ENCODE measurements at regions not wholly inside any gene's neighbourhood (a gene's known extent, or its start where the extent isn't known, plus 50 kb on each side); places are given as distances from the start of the nearest gene placed in this dataset.

- Histone ChIP-seq H3K27ac (no peak overlapping the region), H3K36me3 (no peaks in the 10 kb centered on the region), H3K9me3 (ENCODE audit: severe bottlenecking) (no peaks in the 10 kb centered on the region), H3K27me3 (ENCODE audit: insufficient read depth, low read depth, severe bottlenecking) (no peaks in the 10 kb centered on the region), H3K4me3 (ENCODE audit: low read depth, low read length) (no peak overlapping the region)
- TF ChIP-seq, protein P1, sequence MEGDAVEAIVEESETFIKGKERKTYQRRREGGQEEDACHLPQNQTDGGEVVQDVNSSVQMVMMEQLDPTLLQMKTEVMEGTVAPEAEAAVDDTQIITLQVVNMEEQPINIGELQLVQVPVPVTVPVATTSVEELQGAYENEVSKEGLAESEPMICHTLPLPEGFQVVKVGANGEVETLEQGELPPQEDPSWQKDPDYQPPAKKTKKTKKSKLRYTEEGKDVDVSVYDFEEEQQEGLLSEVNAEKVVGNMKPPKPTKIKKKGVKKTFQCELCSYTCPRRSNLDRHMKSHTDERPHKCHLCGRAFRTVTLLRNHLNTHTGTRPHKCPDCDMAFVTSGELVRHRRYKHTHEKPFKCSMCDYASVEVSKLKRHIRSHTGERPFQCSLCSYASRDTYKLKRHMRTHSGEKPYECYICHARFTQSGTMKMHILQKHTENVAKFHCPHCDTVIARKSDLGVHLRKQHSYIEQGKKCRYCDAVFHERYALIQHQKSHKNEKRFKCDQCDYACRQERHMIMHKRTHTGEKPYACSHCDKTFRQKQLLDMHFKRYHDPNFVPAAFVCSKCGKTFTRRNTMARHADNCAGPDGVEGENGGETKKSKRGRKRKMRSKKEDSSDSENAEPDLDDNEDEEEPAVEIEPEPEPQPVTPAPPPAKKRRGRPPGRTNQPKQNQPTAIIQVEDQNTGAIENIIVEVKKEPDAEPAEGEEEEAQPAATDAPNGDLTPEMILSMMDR (IDR thresholded peaks at IDR 0.05; ENCODE audit: low read depth, low read length) = no peak
- DNase-seq = no peak
Measured at GRCh38 chr9:13769641-13770040, 490.1 kb upstream of the MPDZ start.

GRCh38 chr9:13769006-13769405 lies 489.5 kb upstream of the MPDZ start:
- no peak for DNase-seq
- Histone ChIP-seq H3K4me3 (ENCODE audit: low read depth, low read length) (no peak overlapping the region), H3K9me3 (ENCODE audit: severe bottlenecking) (no peaks in the 10 kb centered on the region), H3K27ac (no peak overlapping the region), H3K36me3 (no peaks in the 10 kb centered on the region), H3K27me3 (ENCODE audit: insufficient read depth, low read depth, severe bottlenecking) (no peaks in the 10 kb centered on the region)
- TF ChIP-seq, protein P1 (IDR thresholded peaks at IDR 0.05; ENCODE audit: low read depth, low read length) = no peak

GRCh38 chr9:13762209-13762608 lies 482.7 kb upstream of the MPDZ start:
- Histone ChIP-seq H3K4me3 (ENCODE audit: low read depth, low read length) (no peak overlapping the region), H3K27me3 (ENCODE audit: insufficient read depth, low read depth, severe bottlenecking) (no peaks in the 10 kb centered on the region), H3K36me3 (no peaks in the 10 kb centered on the region), H3K27ac (no peak overlapping the region), H3K9me3 (ENCODE audit: severe bottlenecking) (no peaks in the 10 kb centered on the region)
- TF ChIP-seq, protein P1 (IDR thresholded peaks at IDR 0.05; ENCODE audit: low read depth, low read length) = no peak
- no peak for DNase-seq

DNA sequence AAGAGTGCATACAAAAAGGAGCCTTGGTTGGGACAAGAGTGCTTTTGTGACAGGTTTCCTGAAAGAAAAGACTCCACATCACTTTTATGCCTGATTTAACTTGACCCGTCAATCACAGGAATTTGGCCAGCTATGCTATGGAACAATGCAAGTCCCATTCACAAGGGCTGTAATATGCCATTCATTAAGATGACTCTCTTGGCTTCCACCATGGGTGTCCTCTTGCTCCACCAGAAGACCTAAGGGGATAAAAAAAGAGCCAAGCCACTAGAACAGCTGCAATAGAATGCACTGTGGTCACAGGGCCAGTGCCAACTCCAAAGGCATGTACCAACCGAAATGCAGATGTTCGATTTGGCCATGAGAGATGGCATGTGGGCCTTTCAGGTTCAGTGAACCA lies 480.1 kb upstream of the MPDZ start:
- no peaks in the 10 kb centered on the region for H3K36me3 ChIP-seq
- DNase-seq = no peak
- H3K27me3 ChIP-seq (ENCODE audit: insufficient read depth, low read depth, severe bottlenecking) = no peaks in the 10 kb centered on the region
- H3K4me3 ChIP-seq (ENCODE audit: low read depth, low read length) = no peak overlapping the region
- TF ChIP-seq, protein P1 (IDR thresholded peaks at IDR 0.05; ENCODE audit: low read depth, low read length) = no peak
- H3K9me3 ChIP-seq (ENCODE audit: severe bottlenecking) = no peaks in the 10 kb centered on the region
- H3K27ac ChIP-seq = no peak overlapping the region

DNA sequence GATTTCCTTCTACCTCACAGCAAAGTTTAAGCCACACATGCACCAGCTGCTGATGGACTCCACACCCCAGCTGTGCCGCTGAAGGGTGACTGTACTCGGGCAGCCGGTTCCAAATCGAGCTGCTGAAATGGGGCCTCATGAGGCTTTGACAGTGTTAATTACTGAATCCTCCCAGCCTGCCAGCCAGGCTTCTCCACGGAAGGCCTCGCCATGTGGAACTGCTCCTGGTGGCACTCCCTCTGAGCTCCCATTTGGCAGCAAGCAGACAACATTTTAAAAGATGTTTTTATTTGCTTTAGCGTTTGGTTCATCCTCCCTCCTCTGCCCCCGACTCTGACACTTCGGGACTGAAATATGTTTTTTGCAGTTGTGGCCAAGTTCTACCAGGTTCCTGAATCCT lies 479.4 kb upstream of the MPDZ start:
- no peaks in the 10 kb centered on the region for H3K9me3 ChIP-seq (ENCODE audit: severe bottlenecking)
- H3K36me3 ChIP-seq = no peaks in the 10 kb centered on the region
- no peak overlapping the region for H3K4me3 ChIP-seq (ENCODE audit: low read depth, low read length)
- no peaks in the 10 kb centered on the region for H3K27me3 ChIP-seq (ENCODE audit: insufficient read depth, low read depth, severe bottlenecking)
- DNase-seq = no peak
- H3K27ac ChIP-seq = no peak overlapping the region
- TF ChIP-seq, protein P1 (IDR thresholded peaks at IDR 0.05; ENCODE audit: low read depth, low read length) = no peak

DNA sequence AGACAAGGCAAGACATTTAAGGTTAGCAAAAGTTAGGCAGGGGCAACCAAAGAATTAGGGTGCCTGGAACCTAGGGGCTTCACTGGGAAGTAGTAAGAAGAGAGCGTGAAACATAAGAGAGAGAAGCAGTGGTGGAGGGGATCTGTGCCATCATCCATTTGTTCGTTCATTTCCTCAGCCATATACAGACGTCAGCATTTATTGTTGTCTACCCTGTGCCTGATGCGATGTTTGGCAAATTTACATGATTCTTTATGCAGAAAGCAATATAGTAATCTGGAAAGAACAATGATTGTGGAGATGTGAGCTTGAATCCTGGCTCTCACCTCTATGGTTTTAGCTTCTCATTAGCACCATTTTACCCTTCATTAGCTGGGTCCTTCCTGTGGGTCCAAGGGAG lies 477.5 kb upstream of the MPDZ start:
- DNase-seq = no peak

More for the DNA sequence above, 477.5 kb upstream of the MPDZ start:
- H3K27ac ChIP-seq = no peak overlapping the region
- H3K9me3 ChIP-seq (ENCODE audit: severe bottlenecking) = no peaks in the 10 kb centered on the region
- H3K4me3 ChIP-seq (ENCODE audit: low read depth, low read length) = no peak overlapping the region
- no peaks in the 10 kb centered on the region for H3K36me3 ChIP-seq
- H3K27me3 ChIP-seq (ENCODE audit: insufficient read depth, low read depth, severe bottlenecking) = no peaks in the 10 kb centered on the region
- TF ChIP-seq, protein P1 (IDR thresholded peaks at IDR 0.05; ENCODE audit: low read depth, low read length) = no peak
